ENCODE measurements at regions not wholly inside any gene's neighbourhood (a gene's known extent, or its start where the extent isn't known, plus 50 kb on each side); places are given as distances from the start of the nearest gene placed in this dataset.
"Not testable (repeated sequence)": the region's sequence is repeated elsewhere in the genome, so short reads cannot be mapped to it uniquely, and the experiment has no call there.

DNA sequence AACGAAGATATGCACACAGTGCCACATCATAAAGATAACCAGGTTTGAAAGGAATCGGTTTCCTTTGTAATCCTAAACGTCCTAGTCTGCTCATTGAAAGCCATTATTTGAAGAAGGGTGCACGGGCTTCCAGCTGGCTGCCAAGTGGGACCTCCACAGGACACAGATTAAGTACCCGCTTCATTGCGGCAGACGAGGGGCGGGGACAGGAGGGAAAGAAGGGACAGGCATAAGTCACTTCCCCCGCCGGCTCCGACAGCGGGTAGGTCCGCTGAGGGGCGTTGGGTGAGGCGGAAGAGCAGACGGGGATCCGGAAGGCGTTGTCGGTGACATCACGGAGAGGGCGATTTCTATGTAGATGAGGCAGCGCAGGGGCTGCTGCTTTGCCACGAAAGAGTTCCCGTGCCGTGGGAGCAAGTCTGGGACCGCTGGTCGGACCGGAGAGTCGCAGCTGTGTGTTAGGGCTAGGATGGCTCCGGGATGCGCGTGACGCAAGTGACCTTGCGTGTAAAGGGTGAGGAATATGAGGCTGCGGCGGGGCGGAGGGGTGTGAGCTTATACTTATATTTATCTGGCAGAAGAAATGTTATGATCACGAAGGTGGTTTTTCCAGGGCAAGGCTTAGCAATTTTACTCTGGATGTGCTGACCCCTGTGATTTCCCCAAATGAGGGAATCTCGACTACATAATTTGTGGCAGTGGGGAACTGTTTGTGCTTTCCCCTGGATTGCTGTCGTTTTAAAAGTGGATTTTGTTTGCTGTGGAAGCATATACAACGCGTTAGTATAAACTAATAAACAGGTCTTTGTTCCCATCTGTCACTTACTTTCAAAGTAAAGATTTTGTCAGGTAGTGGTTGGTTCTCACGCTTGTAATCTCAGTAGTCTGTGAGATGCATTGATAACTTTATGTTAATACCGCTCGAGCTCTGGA lies 80.7 kb downstream of the PPIAL4G start:
- TF ChIP-seq POLR2A (IDR thresholded peaks at IDR 0.05), result peak in 1 of 2 donors; percentile 54
- peak; percentile 43 to 73 (median 72) for TF ChIP-seq POLR2AphosphoS5 (IDR thresholded peaks at IDR 0.05)
- peak overlapping the region; percentile 51 to 57 (median 52) for H3K4me3 ChIP-seq
- H3K27me3 ChIP-seq; H3K36me3 ChIP-seq; intact Hi-C loops (cut with DNase I); H3K9me3 ChIP-seq; H3K4me1 ChIP-seq: not testable (repeated sequence)
- 1 to 2% methylated on average over 44 to 45 of the region's 45 CpGs for WGBS, 2 donors
- peak overlapping the region; percentile 12 to 70 (median 54) for H3K27ac ChIP-seq
- DNase-seq, result peak; percentile 89

- H3K4me1 ChIP-seq; DNase-seq; H3K36me3 ChIP-seq; H3K4me3 ChIP-seq; H3K9me3 ChIP-seq; intact Hi-C loops (cut with DNase I); H3K27me3 ChIP-seq; H3K27ac ChIP-seq: not testable (repeated sequence)
- WGBS, 2 donors, result 8 to 25% methylated on average over 1 of the region's 1 CpG
Measured at GRCh38 chr1:148397516-148397915, 85.6 kb downstream of the PPIAL4G start.

- H3K9me3 ChIP-seq; H3K27ac ChIP-seq; H3K27me3 ChIP-seq; H3K4me3 ChIP-seq; intact Hi-C loops (cut with DNase I); H3K4me1 ChIP-seq; H3K36me3 ChIP-seq; DNase-seq: not testable (repeated sequence)
- 91 to 96% methylated on average over 2 of the region's 2 CpGs for WGBS, 2 donors
Measured at GRCh38 chr1:148392505-148392904, 90.6 kb downstream of the PPIAL4G start.

- H3K36me3 ChIP-seq; H3K4me3 ChIP-seq; H3K27ac ChIP-seq; intact Hi-C loops (cut with DNase I); H3K4me1 ChIP-seq; DNase-seq; H3K27me3 ChIP-seq; H3K9me3 ChIP-seq: not testable (repeated sequence)
- WGBS, 2 donors, result 91% methylated on average over 4 of the region's 4 CpGs
Measured at GRCh38 chr1:148391323-148391722, 91.8 kb downstream of the PPIAL4G start.

GRCh38 chr1:148389027-148389339 lies 94.1 kb downstream of the PPIAL4G start:
- Histone ChIP-seq H3K36me3 (no peaks in the 10 kb centered on the region), H3K27me3 (no peaks in the 10 kb centered on the region), H3K27ac (peak overlapping the region; percentile 87 to 93 (median 92)), H3K4me1 (peaks cover 0 to 7% (median 6%) of the 10 kb centered on the region in 4 donors), H3K9me3 (no peaks in the 10 kb centered on the region), H3K4me3 (peak overlapping the region; percentile 45 to 68 (median 64))
- DNase-seq, result no peak
- WGBS, 2 donors, result 25 to 31% methylated on average over 6 of the region's 6 CpGs
- intact Hi-C loops (cut with DNase I), result no loop called here
- TF ChIP-seq EP300 (IDR thresholded peaks at IDR 0.05) (no peak), POLR2AphosphoS5 (IDR thresholded peaks at IDR 0.05) (no peak), POLR2A (IDR thresholded peaks at IDR 0.05) (no peak), CTCF (IDR thresholded peaks at IDR 0.05) (no peak)

DNA sequence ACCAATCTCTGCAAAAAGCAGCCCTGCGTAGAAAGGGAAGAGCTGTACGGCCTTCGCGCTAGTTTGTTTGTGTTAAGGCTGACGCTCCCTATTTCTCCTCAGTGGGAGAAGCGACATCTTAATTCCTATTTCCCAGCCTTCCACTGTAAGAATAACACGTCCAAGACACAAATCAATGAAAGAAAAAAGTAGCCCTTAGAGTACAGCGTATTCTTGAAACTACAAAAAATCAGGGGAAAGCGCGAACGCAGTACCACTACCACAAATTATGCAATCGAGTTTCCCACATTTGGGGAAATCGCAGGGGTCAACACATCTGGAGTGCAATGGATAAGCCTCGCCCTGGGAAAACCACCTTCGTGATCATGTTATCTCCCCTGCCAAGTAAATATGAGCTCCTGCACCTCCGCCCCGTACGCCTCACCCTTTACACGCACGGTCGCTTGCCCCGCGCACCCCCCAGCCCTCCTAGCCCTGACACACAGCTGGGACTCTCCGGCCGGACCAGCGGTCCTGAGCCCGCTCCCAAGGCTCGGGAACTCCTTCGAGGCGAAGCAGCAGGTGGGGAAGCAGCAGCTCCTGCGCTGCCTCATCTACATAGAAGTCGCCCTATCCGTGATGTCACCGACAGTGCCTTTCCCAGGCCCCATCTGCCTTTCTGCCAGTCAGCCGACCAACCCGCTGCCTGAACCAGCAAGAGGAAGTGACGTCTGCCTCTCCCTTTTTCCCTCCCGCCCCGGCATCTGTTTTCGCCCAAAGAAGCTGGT lies 94.7 kb downstream of the PPIAL4G start:
- intact Hi-C loops (cut with DNase I), result no loop called here
- Histone ChIP-seq H3K4me1 (peaks cover 0 to 7% (median 6%) of the 10 kb centered on the region in 4 donors), H3K36me3 (no peaks in the 10 kb centered on the region), H3K27ac (peak overlapping the region; percentile 87 to 93 (median 92)), H3K27me3 (no peaks in the 10 kb centered on the region), H3K4me3 (peak overlapping the region; percentile 45 to 68 (median 64)), H3K9me3 (no peaks in the 10 kb centered on the region)
- TF ChIP-seq POLR2A (IDR thresholded peaks at IDR 0.05) (peak; percentile 22 to 44), CTCF (IDR thresholded peaks at IDR 0.05) (no peak), POLR2AphosphoS5 (IDR thresholded peaks at IDR 0.05) (peak; percentile 82 to 85 (median 83))
- 3 to 6% methylated on average over 40 of the region's 40 CpGs for WGBS, 2 donors
- DNase-seq, result peak; percentile 97

GRCh38 chr1:148387949-148388259 lies 95.2 kb downstream of the PPIAL4G start:
- Histone ChIP-seq H3K27ac (peak overlapping the region; percentile 87 to 93 (median 92)), H3K4me3 (peak overlapping the region; percentile 45 to 68 (median 64))
- H3K4me1 ChIP-seq; DNase-seq; H3K9me3 ChIP-seq; H3K27me3 ChIP-seq; intact Hi-C loops (cut with DNase I); H3K36me3 ChIP-seq: not testable (repeated sequence)
- WGBS, 2 donors, result 70 to 78% methylated on average over 9 of the region's 9 CpGs

DNA sequence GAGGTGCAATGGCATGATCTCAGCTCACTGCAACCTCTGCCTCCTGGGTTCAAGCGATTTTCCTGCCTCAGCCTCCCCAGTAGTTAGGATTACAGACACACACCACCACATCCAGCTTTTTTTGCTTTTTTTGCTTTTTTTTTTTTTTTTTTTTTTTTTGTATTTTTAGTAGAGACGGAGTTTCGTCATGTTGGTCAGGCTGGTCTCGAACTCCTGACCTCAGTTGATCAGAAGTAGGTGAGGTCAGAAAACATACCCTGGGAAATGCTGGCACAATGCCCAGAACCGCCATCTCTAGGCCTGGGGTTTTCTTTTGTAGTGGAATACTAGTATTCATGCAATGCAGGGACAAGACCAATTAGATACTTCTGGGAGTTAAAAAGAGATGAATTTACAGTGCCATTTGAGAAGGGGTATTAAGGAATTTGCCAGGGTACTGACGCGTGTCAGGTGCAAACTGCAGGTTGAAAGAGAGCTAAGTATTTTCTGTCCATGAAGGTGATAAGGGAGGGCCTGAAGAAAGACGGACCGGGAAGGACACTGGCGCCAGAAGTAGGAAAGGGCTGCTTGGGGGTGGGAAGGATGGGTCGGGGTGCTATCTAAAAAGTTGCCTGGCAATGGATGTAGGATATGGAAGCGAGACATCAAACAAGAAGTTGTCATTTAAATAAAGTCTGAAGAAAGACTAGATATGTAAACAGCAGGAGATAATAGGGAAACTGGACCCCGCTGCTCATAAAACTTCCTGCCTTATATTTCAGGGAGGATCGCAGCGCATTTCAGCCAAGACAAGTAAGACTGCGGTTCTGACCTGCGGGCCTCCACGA lies 95.8 kb downstream of the PPIAL4G start:
- H3K36me3 ChIP-seq; intact Hi-C loops (cut with DNase I); H3K27me3 ChIP-seq; H3K4me1 ChIP-seq; H3K4me3 ChIP-seq; H3K9me3 ChIP-seq; DNase-seq: not testable (repeated sequence)
- 90 to 91% methylated on average over 18 of the region's 18 CpGs for WGBS, 2 donors
- H3K27ac ChIP-seq, result peak overlapping the region in 3 of 4 donors; percentile 91 to 93 (median 92)
